Nephron (organoid): ENCODE measurements at regions not wholly inside any gene's neighbourhood (a gene's known extent, or its start where the extent isn't known, plus 50 kb on each side); places are given as distances from the start of the nearest gene placed in this dataset.
A peak's percentile ranks its signal among the peaks of the same experiment; 100 is the strongest.

Source experiments
- H3K27ac Mint-ChIP-seq, 3 experiments: 2 replicates each; pipeline ENCODE4 v1.8.0; 2020; ENCODE audit warnings: mixed read lengths in 3 of 3, mild to moderate bottlenecking in 2 of 3, moderate library complexity in 1 of 3
- H3K27me3 Mint-ChIP-seq: 2 replicates; pipeline ENCODE4 v1.8.0; 2021; ENCODE audit warnings: low read depth, mild to moderate bottlenecking, moderate library complexity, mixed read lengths
- H3K36me3 Mint-ChIP-seq: 2 replicates; pipeline ENCODE4 v1.8.0; 2020; ENCODE audit warnings: low read depth, mixed read lengths
- H3K4me1 Mint-ChIP-seq: 2 replicates; pipeline ENCODE4 v1.8.0; 2020; ENCODE audit warnings: mixed read lengths
- H3K4me3 Mint-ChIP-seq, 3 experiments: 2 replicates each; pipeline ENCODE4 v1.8.0; 2020; ENCODE audit warnings: mild to moderate bottlenecking in 3 of 3, mixed read lengths in 3 of 3, moderate library complexity in 2 of 3
- H3K9me3 Mint-ChIP-seq: 2 replicates; pipeline ENCODE4 v1.8.0; 2020; ENCODE audit warnings: mixed read lengths
- CTCF ChIP-seq, 3 experiments: fragments of 200-600 bp; sonication (generic); IDR thresholded peaks; one replicate each; pipeline ENCODE4 v1.5.0; 2021; ENCODE audit warnings: antibody characterized with exemption in 3 of 3; ENCODE audit not compliant: unreplicated experiment in 3 of 3

GRCh38 chr1:212219679-212220463 is 65.3 kb upstream of the PPP2R5A start:
- no peaks in the 10 kb centered on the region for H3K9me3 Mint-ChIP-seq
- no peak for TF ChIP-seq CTCF (IDR thresholded peaks at IDR 0.05; ENCODE audit: unreplicated experiment in 3 of 3)
- H3K4me1 Mint-ChIP-seq = peaks cover 28% of the 10 kb centered on the region
- H3K36me3 Mint-ChIP-seq = peaks cover 3% of the 10 kb centered on the region
- no peak overlapping the region for H3K4me3 Mint-ChIP-seq
- H3K27ac Mint-ChIP-seq = peak overlapping the region; percentile 22 to 55 (median 49)
- peaks cover 10% of the 10 kb centered on the region for H3K27me3 Mint-ChIP-seq

GRCh38 chr1:212221801-212222200 is 63.4 kb upstream of the PPP2R5A start:
- Mint-ChIP-seq H3K4me3 (no peak overlapping the region), H3K9me3 (no peaks in the 10 kb centered on the region), H3K27me3 (peaks cover 7% of the 10 kb centered on the region), H3K4me1 (peaks cover 37% of the 10 kb centered on the region), H3K36me3 (no peaks in the 10 kb centered on the region), H3K27ac (peak overlapping the region; percentile 37 to 82 (median 52))
- no peak for TF ChIP-seq CTCF (IDR thresholded peaks at IDR 0.05; ENCODE audit: unreplicated experiment in 3 of 3)

DNA sequence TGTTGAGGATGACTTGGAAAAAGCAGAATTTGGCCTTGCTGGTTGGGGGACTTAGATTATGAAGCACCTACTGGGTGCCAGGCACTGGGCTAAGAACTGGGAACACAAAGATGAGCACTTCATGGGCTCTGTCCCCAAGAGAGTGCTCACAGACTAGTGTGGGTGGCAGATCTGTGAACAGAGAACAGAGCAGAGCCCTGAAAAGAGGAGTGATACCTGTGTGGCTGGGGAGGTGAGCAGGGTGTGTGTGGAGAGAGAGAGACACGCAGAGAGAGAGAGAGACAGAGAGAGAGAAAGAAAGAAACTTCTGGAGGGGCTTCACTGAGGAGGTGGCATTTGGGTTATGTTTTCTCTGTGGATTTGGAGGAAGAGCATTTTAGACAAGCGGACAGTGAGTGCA is 61.1 kb upstream of the PPP2R5A start:
- no peaks in the 10 kb centered on the region for H3K36me3 Mint-ChIP-seq
- no peak overlapping the region for H3K4me3 Mint-ChIP-seq
- no peak for TF ChIP-seq CTCF (IDR thresholded peaks at IDR 0.05; ENCODE audit: unreplicated experiment in 3 of 3)
- peaks cover 29% of the 10 kb centered on the region for H3K4me1 Mint-ChIP-seq
- no peaks in the 10 kb centered on the region for H3K9me3 Mint-ChIP-seq
- peaks cover 11% of the 10 kb centered on the region for H3K27me3 Mint-ChIP-seq
- peak overlapping the region in 1 of 3 experiments; percentile 59 for H3K27ac Mint-ChIP-seq

GRCh38 chr1:212225416-212225815 is 59.8 kb upstream of the PPP2R5A start:
- peaks cover 11% of the 10 kb centered on the region for H3K27me3 Mint-ChIP-seq
- TF ChIP-seq CTCF (IDR thresholded peaks at IDR 0.05; ENCODE audit: unreplicated experiment in 3 of 3) = no peak
- peak overlapping the region in 2 of 3 experiments; percentile 57 to 67 for H3K27ac Mint-ChIP-seq
- no peak overlapping the region for H3K4me3 Mint-ChIP-seq
- peaks cover 20% of the 10 kb centered on the region for H3K4me1 Mint-ChIP-seq
- no peaks in the 10 kb centered on the region for H3K9me3 Mint-ChIP-seq
- H3K36me3 Mint-ChIP-seq = no peaks in the 10 kb centered on the region

DNA sequence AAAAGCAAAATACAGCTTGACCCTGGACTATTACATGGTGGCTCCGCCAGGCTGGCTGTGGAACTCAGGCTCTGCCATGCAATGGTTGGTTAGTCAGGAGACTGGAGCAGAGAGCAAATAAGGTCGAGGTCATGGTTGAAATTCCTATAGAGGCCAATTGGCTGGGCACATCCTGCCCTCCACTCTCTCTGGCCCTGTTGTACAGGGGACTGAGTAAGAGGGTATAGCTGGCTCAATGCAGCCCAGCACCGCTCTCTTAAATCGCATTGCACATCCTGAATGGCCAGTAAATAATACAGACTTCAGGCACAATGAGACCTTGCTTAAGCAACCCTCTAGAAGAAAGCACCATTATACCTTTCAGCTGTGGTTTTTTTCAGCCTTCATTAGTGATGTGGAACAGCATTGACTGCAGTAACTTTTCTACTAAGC is 59.3 kb upstream of the PPP2R5A start:
- TF ChIP-seq CTCF (IDR thresholded peaks at IDR 0.05; ENCODE audit: unreplicated experiment in 3 of 3) = no peak
- H3K4me1 Mint-ChIP-seq = peaks cover 20% of the 10 kb centered on the region
- H3K36me3 Mint-ChIP-seq = no peaks in the 10 kb centered on the region
- H3K27ac Mint-ChIP-seq = peak overlapping the region in 2 of 3 experiments; percentile 57 to 67
- peaks cover 11% of the 10 kb centered on the region for H3K27me3 Mint-ChIP-seq
- no peaks in the 10 kb centered on the region for H3K9me3 Mint-ChIP-seq
- no peak overlapping the region for H3K4me3 Mint-ChIP-seq

- Mint-ChIP-seq H3K27me3 (peaks cover 11% of the 10 kb centered on the region), H3K27ac (peak overlapping the region; percentile 5 to 67 (median 57)), H3K4me1 (peaks cover 19% of the 10 kb centered on the region), H3K9me3 (no peaks in the 10 kb centered on the region), H3K4me3 (no peak overlapping the region), H3K36me3 (no peaks in the 10 kb centered on the region)
- TF ChIP-seq CTCF (IDR thresholded peaks at IDR 0.05; ENCODE audit: unreplicated experiment in 3 of 3) = no peak
These were observed 58.7 kb upstream of the PPP2R5A start for GRCh38 chr1:212226467-212226866.
